ENCODE measurements at regions not wholly inside any gene's neighbourhood (a gene's known extent, or its start where the extent isn't known, plus 50 kb on each side); places are given as distances from the start of the nearest gene placed in this dataset.

DNA sequence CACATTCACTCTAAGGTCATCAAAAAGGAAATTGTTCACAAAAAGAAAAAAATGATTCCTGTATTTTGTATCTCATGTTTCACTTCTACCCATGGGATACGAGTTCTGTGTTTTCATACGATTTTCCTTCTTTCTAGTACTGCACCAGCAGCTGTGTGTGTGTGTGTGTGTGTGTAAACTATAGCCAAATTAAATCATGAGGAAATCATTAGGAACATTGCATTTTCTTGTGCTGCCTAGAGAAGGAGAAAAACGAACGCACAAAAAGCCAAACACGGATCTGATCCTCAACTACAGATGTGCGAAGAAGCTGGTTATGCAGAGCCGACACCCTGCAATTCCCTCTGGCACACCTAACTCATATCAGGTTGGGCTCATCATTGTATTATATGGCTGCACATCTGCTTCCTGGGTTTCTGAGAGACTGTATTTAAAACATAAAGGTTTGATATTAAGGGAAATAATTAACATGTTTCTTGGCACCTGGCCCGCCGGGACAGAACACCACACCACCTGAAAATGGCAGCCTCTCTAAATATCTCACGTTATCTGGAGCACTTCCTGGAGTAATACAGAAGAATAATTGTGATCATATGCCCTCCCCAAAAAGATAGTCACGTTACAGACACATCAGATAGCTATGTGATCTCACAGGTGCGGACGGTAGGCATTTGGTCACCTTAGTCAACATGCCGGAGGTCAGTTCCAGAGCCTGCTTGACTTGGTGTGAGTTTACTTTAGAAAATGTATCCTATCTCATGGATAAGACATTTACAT, 586.3 kb upstream of the SALL3 start:
- no peaks in the 10 kb centered on the region for H3K9me3 ChIP-seq

GRCh38 chr18:78396077-78396476, 583.5 kb upstream of the SALL3 start:
- ATAC-seq (no peak), DNase-seq (no peak)
- Histone ChIP-seq H3K9me3 (no peaks in the 10 kb centered on the region), H3K27ac (no peak overlapping the region), H3K36me3 (no peaks in the 10 kb centered on the region), H3K4me3 (no peak overlapping the region), H3K27me3 (ENCODE audit: low read depth) (no peaks in the 10 kb centered on the region), H3K4me1 (no peaks in the 10 kb centered on the region)
- TF ChIP-seq CTCF (IDR thresholded peaks at IDR 0.05) = no peak
- intact Hi-C loops (cut with DNase I) = no loop called here

More for the DNA sequence above, 586.3 kb upstream of the SALL3 start:
- H3K27ac ChIP-seq = no peak overlapping the region
- H3K36me3 ChIP-seq = no peaks in the 10 kb centered on the region
- intact Hi-C loops (cut with DNase I) = no loop called here
- no peak for TF ChIP-seq CTCF (IDR thresholded peaks at IDR 0.05)
- ATAC-seq = no peak
- DNase-seq = no peak
- no peak overlapping the region for H3K4me3 ChIP-seq
- H3K4me1 ChIP-seq = no peaks in the 10 kb centered on the region
- H3K27me3 ChIP-seq (ENCODE audit: low read depth) = no peaks in the 10 kb centered on the region

DNA sequence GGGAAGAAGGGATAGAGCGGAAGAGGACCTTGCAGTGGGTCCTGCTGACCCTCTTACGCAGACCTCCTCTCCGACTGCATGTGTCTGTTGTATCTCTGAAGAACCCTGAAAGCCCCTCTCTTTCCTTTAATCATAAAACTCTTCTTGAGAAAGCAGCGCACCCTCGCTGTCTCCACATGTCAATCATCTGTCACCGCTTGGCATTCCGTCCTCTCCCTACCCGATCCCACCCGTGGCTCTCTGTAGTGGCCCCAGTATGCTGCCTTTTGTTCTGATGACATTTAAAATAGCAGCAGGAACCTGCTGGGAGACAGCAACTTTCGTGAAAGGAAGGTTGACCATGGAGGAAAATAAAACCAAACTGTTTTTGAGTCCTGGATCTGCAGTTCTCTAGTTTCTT, 582.9 kb upstream of the SALL3 start:
- Histone ChIP-seq H3K27me3 (ENCODE audit: low read depth) (no peaks in the 10 kb centered on the region), H3K4me3 (no peak overlapping the region), H3K4me1 (no peaks in the 10 kb centered on the region), H3K36me3 (no peaks in the 10 kb centered on the region), H3K9me3 (no peaks in the 10 kb centered on the region), H3K27ac (no peak overlapping the region)
- TF ChIP-seq CTCF (IDR thresholded peaks at IDR 0.05) = no peak
- no peak for DNase-seq
- no peak for ATAC-seq
- intact Hi-C loops (cut with DNase I) = no loop called here

DNA sequence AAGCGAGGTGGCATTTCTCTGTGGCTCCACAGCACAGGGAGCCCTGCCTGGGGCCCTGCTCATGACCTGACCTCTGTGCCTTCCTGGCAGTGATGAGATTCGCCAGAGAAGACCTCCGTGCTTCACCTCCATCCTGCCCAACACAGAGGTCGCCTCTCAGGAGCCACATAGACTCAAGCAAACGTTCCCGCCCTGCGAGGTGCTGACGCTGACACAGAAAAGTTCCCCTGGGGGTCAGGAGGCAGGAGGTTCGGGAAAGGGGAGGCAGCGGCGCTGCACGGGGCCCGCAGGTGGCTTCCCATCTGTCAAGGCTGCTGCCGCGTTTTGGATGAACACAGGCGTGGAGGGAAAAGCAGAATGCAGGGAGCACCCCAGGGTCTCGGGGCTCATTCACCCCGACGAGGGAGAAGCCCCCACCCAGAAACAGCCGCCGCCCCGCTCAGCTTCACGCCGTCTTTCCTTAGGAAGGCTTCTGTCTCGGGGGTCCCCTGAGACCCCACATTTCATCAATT, 579.6 kb upstream of the SALL3 start:
- Histone ChIP-seq H3K27me3 (ENCODE audit: low read depth) (no peaks in the 10 kb centered on the region), H3K4me3 (no peak overlapping the region), H3K9me3 (no peaks in the 10 kb centered on the region), H3K4me1 (no peaks in the 10 kb centered on the region), H3K36me3 (no peaks in the 10 kb centered on the region), H3K27ac (no peak overlapping the region)
- no peak for TF ChIP-seq CTCF (IDR thresholded peaks at IDR 0.05)
- intact Hi-C loops (cut with DNase I) = no loop called here
- no peak for DNase-seq
- ATAC-seq = no peak

DNA sequence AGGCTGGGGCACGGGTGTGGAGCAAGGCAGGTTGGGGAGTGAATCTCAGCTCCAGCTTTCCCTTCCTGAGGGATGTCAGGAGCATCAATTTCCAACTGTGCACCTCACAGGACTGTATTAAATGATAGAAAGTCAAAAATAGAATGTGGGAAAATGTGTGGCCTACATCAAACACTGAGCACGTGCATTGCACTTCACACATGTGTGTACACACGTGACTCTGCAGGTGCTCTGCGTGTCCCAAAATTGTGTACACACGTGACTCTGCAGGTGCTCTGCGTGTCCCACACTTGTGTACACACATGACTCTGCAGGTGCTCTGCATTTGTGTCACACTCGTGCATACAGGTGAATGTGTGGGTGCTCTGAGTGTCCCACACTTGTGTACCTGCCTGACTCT, 577.2 kb upstream of the SALL3 start:
- Histone ChIP-seq H3K9me3 (no peaks in the 10 kb centered on the region), H3K36me3 (no peaks in the 10 kb centered on the region), H3K4me3 (no peak overlapping the region), H3K27ac (no peak overlapping the region), H3K27me3 (ENCODE audit: low read depth) (no peaks in the 10 kb centered on the region), H3K4me1 (no peaks in the 10 kb centered on the region)
- ATAC-seq (no peak), DNase-seq (no peak)
- no peak for TF ChIP-seq CTCF (IDR thresholded peaks at IDR 0.05)
- intact Hi-C loops (cut with DNase I) = no loop called here

Data from lower lobe of right lung (tissue), 2 donors.